Thoracic aorta (tissue), 2 donors: ENCODE measurements at regions not wholly inside any gene's neighbourhood (a gene's known extent, or its start where the extent isn't known, plus 50 kb on each side); places are given as distances from the start of the nearest gene placed in this dataset.

Source experiments
- ATAC-seq: fragments of 150-250 bp; one replicate; pipeline ENCODE4 v1.8.0; 2017; ENCODE audit warnings: low read depth; ENCODE audit not compliant: insufficient number of reproducible peaks, low FRiP score
- DNase-seq: peaks from one replicate; pipeline ENCODE4 v3.0.0-alpha.2; 2020; ENCODE audit warnings: low spot score
- H3K27ac ChIP-seq, 2 donors: fragments of 200-600 bp; sonication (generic); 1 replicate in 1 of 2; 2 replicates in 1 of 2; pipeline ENCODE4 v1.5.1; 2016; ENCODE audit warnings: mild to moderate bottlenecking in 2 of 2, moderate library complexity in 2 of 2
- H3K27me3 ChIP-seq: fragments of 200-600 bp; sonication (generic); replicated peaks from 2 replicates; pipeline ENCODE4 v1.6.0; 2016; ENCODE audit warnings: mild to moderate bottlenecking; ENCODE audit not compliant: insufficient read depth
- H3K36me3 ChIP-seq: fragments of 200-600 bp; sonication (generic); one replicate; pipeline ENCODE4 v1.5.1; 2016
- H3K4me1 ChIP-seq, 2 donors: fragments of 200-600 bp; sonication (generic); 1 replicate in 1 of 2; 2 replicates in 1 of 2; pipeline versions ENCODE4 v1.5.1 to v1.6.0; 2016; ENCODE audit warnings: low read depth in 2 of 2, mild to moderate bottlenecking in 1 of 2; ENCODE audit not compliant: control insufficient read depth in 1 of 2
- H3K4me3 ChIP-seq: fragments of 200-600 bp; sonication (generic); 2 replicates; pipeline ENCODE4 v1.5.1; 2016; ENCODE audit warnings: mild to moderate bottlenecking
- H3K9me3 ChIP-seq: fragments of 200-600 bp; sonication (generic); 2 replicates; pipeline ENCODE4 v1.5.1; 2016
- TF ChIP-seq, protein P1 (sequence below): fragments of 200-600 bp; sonication (generic); IDR thresholded peaks from one replicate; pipeline ENCODE4 v1.5.1; 2019; ENCODE audit warnings: antibody characterized with exemption

DNA sequence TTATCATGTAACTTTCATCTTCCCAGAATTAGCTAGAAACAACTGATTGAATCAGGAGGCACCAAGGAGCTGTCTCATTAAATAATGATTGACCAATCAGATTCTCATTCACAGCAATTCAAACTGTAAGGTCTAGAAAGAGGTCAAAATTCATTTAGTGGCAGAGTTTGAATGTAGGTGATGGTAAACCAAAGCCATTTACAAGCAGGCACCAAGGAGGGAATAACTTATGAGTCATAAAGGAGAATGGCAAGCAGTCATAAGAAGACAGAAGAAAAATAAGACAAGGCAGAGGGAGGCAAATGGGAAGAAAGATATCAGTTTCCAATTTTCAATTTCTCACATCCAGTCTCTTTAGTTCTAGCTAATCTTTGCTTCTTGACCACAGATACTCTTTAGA, 52.9 kb upstream of the DEFB112 start:
- TF ChIP-seq, protein P1, sequence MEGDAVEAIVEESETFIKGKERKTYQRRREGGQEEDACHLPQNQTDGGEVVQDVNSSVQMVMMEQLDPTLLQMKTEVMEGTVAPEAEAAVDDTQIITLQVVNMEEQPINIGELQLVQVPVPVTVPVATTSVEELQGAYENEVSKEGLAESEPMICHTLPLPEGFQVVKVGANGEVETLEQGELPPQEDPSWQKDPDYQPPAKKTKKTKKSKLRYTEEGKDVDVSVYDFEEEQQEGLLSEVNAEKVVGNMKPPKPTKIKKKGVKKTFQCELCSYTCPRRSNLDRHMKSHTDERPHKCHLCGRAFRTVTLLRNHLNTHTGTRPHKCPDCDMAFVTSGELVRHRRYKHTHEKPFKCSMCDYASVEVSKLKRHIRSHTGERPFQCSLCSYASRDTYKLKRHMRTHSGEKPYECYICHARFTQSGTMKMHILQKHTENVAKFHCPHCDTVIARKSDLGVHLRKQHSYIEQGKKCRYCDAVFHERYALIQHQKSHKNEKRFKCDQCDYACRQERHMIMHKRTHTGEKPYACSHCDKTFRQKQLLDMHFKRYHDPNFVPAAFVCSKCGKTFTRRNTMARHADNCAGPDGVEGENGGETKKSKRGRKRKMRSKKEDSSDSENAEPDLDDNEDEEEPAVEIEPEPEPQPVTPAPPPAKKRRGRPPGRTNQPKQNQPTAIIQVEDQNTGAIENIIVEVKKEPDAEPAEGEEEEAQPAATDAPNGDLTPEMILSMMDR, result no peak
- H3K27me3 ChIP-seq, result no peaks in the 10 kb centered on the region
- no peaks in the 10 kb centered on the region for H3K9me3 ChIP-seq
- H3K27ac ChIP-seq, result no peak overlapping the region
- H3K4me3 ChIP-seq, result no peak overlapping the region
- no peaks in the 10 kb centered on the region for H3K4me1 ChIP-seq
- no peak for ATAC-seq
- no peak for DNase-seq
- no peaks in the 10 kb centered on the region for H3K36me3 ChIP-seq

DNA sequence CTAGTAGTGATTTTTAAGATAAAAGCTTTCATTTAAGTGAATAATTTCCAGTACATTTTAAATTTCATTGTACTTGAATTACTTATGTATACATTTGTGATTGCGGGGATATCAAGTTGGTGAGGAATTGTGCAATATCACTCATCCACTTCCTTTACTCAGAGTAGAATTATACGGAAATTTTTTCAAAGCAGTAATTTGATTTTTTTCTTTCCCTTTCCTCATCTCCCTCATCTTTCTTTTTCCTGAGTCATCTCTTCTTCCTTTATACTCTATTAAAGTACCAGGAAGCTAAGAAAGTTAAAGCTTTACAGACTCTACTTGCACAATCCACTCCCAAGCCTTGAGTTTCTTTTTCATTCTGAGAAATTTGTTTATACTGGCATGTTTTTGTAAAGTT, 60.9 kb upstream of the DEFB112 start:
- no peak overlapping the region for H3K4me3 ChIP-seq
- H3K4me1 ChIP-seq, result no peaks in the 10 kb centered on the region
- no peak overlapping the region for H3K27ac ChIP-seq
- no peaks in the 10 kb centered on the region for H3K27me3 ChIP-seq
- no peaks in the 10 kb centered on the region for H3K36me3 ChIP-seq
- H3K9me3 ChIP-seq, result no peaks in the 10 kb centered on the region
- TF ChIP-seq, protein P1, result no peak
- no peak for ATAC-seq
- DNase-seq, result no peak

DNA sequence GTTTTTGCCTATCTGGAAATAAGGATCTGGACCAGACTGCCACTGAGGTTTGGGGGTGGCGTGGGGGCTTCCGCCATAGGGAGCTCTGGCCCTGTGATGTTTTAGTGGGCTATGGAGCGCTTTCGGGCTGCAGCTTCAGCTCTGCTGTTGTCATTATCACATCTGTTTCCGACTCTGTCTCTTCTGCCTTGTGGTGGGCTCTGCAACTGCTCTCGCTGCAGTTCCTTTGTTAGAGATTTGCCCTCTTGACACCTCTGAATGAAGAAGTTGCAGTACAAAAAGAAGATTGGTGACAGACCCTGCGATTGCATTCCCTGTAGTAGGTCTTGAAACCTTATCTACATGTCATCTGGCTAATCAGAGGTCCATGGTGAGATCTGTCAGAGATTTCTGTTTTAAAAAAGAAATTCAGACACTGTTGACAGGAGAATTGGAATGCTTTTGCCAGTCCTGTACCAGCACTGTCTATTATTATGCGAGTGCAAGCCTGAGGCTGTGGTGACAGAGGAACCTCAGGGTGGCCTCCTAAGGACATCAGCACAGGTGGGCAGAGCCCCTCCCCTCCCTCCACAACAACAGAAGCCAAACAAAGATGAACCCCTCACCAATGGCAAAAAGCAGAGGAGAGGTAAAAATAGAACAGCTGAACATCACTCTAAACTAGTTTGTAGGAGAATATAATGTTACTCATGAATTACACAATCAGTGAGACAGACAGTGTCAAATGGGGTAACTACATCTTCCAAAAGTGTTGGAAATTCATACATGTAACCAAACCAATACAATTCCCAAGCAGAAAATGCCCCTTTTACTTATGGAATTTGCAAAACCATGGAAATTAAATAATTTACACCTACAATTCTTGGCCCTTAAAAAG, 63.5 kb upstream of the DEFB112 start:
- TF ChIP-seq, protein P1, result no peak
- no peaks in the 10 kb centered on the region for H3K9me3 ChIP-seq

DNA sequence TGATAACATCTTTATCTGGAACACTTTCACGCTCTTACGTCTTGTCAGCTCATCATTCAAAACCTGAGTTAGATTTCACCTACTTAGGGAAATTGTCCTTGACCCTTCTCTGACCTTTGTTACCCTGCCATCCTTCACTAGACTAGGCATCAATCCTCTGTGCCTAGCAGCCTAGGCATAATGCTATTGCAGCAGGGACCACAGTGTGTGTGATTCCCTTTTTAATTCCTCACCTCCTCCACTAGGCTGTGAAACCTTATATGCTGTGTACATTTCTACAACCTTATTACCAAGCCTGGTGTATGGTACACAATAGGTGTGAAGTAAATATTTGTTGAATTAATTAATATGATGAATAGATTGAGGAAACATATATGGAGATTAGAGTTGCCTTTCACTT, 66.7 kb upstream of the DEFB112 start:
- H3K9me3 ChIP-seq, result no peaks in the 10 kb centered on the region
- H3K4me1 ChIP-seq, result no peaks in the 10 kb centered on the region
- TF ChIP-seq, protein P1, result no peak
- ATAC-seq (no peak), DNase-seq (no peak)
- H3K4me3 ChIP-seq, result no peak overlapping the region
- no peak overlapping the region for H3K27ac ChIP-seq
- H3K27me3 ChIP-seq, result no peaks in the 10 kb centered on the region
- H3K36me3 ChIP-seq, result no peaks in the 10 kb centered on the region

More for the DNA sequence above, 63.5 kb upstream of the DEFB112 start:
- DNase-seq (no peak), ATAC-seq (no peak)
- Histone ChIP-seq H3K4me1 (no peaks in the 10 kb centered on the region), H3K4me3 (no peak overlapping the region), H3K27ac (no peak overlapping the region), H3K27me3 (no peaks in the 10 kb centered on the region), H3K36me3 (no peaks in the 10 kb centered on the region)

DNA sequence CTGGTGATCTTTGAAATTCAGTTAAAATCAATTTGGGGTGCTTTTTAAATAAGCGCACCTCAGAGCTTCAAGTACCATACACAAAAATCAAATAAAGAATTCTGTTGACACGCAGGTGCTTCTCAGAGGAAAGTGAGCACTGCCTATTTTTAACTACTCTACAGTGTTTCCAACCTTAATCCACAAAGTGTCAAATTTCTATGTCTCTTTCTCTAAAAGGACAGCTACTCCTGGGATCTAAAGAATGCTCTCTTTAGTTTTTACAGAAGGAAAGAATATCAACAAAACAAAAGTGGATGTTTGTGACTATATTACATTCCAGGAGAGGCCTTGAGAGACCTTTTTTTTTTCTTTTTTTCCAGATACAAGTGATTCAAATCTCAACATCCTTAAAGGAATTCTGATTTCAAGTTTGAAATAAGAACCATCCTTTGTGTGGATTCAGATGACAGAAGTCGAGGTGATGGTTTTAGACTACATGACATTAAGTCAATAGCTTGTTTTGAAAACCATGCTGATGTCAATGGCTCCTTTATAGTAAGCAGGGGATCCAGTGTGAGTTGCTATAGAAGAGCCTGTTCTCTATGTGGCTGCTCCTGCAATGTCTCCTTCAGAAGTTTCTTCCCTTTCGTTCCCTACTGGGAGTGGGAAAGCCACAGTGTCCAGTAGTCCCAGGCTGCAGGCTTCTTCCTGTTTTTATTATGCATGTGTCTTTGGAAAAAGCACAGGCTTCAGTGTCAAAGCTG, 67.2 kb upstream of the DEFB112 start:
- H3K27ac ChIP-seq, result no peak overlapping the region
- TF ChIP-seq, protein P1, result no peak
- ATAC-seq (no peak), DNase-seq (no peak)
- no peaks in the 10 kb centered on the region for H3K9me3 ChIP-seq
- no peak overlapping the region for H3K4me3 ChIP-seq
- H3K4me1 ChIP-seq, result no peaks in the 10 kb centered on the region
- H3K27me3 ChIP-seq, result no peaks in the 10 kb centered on the region
- no peaks in the 10 kb centered on the region for H3K36me3 ChIP-seq
